ENCODE measurements at regions not wholly inside any gene's neighbourhood (a gene's known extent, or its start where the extent isn't known, plus 50 kb on each side); places are given as distances from the start of the nearest gene placed in this dataset.

DNA sequence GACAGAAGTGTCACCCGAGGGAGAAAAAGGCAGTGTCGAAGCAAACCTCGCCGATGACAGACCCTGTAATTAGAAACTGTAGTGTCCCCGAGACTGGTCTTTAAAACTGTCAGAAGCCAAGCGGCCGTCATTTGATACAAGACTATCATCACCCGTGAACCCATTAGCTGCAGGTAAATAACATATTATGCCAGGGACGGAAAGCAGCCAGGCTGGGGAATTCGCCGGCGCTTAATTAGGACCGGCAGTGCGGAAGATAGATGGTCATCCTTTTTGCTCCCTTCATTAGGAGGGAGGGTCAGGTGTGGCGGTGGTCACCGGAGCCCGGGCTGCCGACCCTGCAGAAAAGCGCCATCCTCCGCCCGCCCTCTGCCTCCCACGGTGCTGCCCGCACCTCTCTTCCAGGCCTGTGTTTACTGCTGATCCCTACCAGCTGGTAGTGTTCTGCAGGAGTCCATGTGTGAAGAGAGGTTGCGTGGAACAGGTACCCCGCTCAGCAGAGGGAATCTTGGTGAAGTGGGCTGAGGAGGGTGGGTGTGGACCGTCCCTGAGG is 109.4 kb upstream of the GSE1 start:
- intact Hi-C loops (cut with DNase I) = no loop called here
- H3K4me3 ChIP-seq = no peak overlapping the region
- no peaks in the 10 kb centered on the region for H3K9me3 ChIP-seq
- H3K36me3 ChIP-seq = no peaks in the 10 kb centered on the region
- no peak overlapping the region for H3K27ac ChIP-seq
- H3K4me1 ChIP-seq = no peaks in the 10 kb centered on the region
- TF ChIP-seq POLR2A (IDR thresholded peaks at IDR 0.05) = no peak
- no peak for DNase-seq (ENCODE audit: extremely low spot score in 2 of 2)
- no peaks in the 10 kb centered on the region for H3K27me3 ChIP-seq

DNA sequence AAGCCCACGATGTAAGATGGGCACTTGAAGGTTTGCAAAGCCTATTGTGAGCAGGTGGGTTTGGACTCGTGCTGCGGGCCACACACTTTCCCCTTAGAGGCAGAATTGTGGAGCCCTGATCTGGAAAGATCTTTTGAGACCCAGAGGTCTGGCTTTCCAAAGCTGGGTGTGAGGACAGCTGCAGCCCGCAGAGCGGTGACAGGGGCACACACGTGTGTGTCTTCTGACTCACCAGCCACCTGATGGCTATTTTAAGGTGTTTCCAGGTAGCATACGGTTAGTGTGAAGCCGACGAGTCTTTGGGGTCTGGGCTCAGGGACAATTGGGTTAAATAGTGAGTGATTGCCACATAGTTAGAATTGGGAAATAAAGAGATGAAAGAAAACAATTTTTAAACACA is 108.9 kb upstream of the GSE1 start:
- Histone ChIP-seq H3K27ac (no peak overlapping the region), H3K36me3 (no peaks in the 10 kb centered on the region), H3K9me3 (no peaks in the 10 kb centered on the region), H3K27me3 (no peaks in the 10 kb centered on the region), H3K4me1 (no peaks in the 10 kb centered on the region), H3K4me3 (no peak overlapping the region)
- TF ChIP-seq POLR2A (IDR thresholded peaks at IDR 0.05) (no peak), POLR2AphosphoS5 (IDR thresholded peaks at IDR 0.05; ENCODE audit: insufficient read depth in 1 of 2, low read depth in 1 of 2) (no peak)
- TF ChIP-seq, protein P1, sequence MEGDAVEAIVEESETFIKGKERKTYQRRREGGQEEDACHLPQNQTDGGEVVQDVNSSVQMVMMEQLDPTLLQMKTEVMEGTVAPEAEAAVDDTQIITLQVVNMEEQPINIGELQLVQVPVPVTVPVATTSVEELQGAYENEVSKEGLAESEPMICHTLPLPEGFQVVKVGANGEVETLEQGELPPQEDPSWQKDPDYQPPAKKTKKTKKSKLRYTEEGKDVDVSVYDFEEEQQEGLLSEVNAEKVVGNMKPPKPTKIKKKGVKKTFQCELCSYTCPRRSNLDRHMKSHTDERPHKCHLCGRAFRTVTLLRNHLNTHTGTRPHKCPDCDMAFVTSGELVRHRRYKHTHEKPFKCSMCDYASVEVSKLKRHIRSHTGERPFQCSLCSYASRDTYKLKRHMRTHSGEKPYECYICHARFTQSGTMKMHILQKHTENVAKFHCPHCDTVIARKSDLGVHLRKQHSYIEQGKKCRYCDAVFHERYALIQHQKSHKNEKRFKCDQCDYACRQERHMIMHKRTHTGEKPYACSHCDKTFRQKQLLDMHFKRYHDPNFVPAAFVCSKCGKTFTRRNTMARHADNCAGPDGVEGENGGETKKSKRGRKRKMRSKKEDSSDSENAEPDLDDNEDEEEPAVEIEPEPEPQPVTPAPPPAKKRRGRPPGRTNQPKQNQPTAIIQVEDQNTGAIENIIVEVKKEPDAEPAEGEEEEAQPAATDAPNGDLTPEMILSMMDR (IDR thresholded peaks at IDR 0.05) = no peak
- intact Hi-C loops (cut with DNase I) = no loop called here
- no peak for DNase-seq (ENCODE audit: extremely low spot score in 2 of 2)

DNA sequence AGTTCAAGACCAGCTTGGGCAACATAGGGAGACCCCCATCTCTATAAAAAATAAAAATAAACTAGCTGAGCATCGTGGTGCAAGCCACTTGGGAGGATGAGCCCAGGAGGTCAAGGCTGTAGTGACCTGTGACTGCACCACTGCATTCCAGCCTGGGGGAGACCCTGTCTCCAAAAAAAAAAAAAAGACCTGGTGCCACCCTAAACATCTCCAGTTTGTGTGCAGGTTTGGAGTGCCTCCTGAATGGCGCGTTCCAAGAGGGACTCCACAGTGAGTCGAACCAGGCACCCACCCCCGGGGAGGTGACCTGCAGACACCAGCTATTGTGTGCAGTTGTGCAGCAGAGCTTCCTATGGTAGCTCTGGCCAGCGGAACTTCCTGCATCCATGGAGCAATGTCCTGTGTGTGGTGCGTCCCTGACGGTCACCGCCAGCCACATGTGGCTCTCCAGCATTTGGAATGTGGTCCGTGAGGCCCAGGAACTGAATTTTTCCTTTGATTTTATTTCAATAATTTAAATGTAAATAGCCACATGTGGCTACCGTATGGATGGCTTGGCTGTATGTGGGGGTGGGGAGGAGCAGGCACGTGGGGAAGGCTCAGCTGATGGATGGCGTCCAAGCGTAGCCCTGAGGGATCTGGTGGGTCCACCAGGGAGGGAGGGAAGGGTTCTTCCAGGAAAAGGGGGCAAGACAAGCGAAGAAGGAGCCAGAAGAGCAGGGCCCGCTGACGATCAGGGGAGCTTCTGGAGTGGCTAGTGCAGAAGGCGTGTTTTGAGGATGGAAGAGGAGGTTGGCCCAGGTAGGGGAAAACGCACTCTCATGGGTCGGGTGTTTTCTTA is 107.1 kb upstream of the GSE1 start:
- Histone ChIP-seq H3K4me1 (no peaks in the 10 kb centered on the region), H3K36me3 (no peaks in the 10 kb centered on the region), H3K4me3 (no peak overlapping the region), H3K9me3 (no peaks in the 10 kb centered on the region), H3K27me3 (no peaks in the 10 kb centered on the region), H3K27ac (no peak overlapping the region)
- TF ChIP-seq POLR2AphosphoS5 (IDR thresholded peaks at IDR 0.05; ENCODE audit: insufficient read depth in 1 of 2, low read depth in 1 of 2) = no peak
- DNase-seq (ENCODE audit: extremely low spot score in 2 of 2) = no peak
- intact Hi-C loops (cut with DNase I) = no loop called here

DNA sequence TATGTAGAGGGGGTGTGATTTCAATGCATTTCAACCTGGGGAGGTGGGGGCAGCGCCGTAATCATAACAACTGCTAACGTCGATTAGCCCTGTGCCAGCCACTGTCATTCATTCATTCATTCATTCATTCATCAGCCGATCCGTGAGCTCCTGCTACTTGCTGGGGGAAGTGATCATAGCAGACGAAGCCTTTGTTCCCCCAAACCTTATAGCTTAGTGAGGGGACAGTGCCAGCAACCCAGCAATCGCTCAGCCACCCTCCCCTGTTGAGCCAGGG is 106.5 kb upstream of the GSE1 start:
- intact Hi-C loops (cut with DNase I) = no loop called here
- Histone ChIP-seq H3K4me1 (no peaks in the 10 kb centered on the region), H3K27me3 (no peaks in the 10 kb centered on the region), H3K9me3 (no peaks in the 10 kb centered on the region), H3K27ac (no peak overlapping the region), H3K36me3 (no peaks in the 10 kb centered on the region), H3K4me3 (no peak overlapping the region)
- TF ChIP-seq, protein P1 (IDR thresholded peaks at IDR 0.05) = no peak
- TF ChIP-seq POLR2A (IDR thresholded peaks at IDR 0.05) = no peak
- no peak for TF ChIP-seq POLR2AphosphoS5 (IDR thresholded peaks at IDR 0.05; ENCODE audit: insufficient read depth in 1 of 2, low read depth in 1 of 2)
- DNase-seq (ENCODE audit: extremely low spot score in 2 of 2) = no peak

DNA sequence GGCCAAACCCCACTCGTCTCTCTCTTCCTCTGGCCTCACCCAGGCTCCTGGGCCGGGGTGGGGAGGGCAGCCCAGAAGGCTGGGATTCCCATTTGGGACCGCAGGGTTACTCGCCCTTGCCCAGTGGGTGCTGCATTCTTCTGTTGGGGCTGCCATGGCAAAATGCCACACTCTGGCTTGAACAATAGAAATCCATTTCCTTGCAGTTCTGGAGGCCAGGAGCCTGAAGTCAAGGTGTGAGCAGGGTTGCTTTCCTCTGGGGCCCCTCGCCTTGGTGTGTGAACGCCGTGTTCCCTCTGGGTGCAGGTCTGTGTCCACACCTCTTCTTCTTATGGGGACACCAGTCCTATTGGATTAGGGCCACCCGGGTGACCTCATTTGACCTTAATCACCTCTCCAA is 105.8 kb upstream of the GSE1 start:
- H3K4me1 ChIP-seq = no peaks in the 10 kb centered on the region
- TF ChIP-seq, protein P1 (IDR thresholded peaks at IDR 0.05) = no peak
- no peak for TF ChIP-seq POLR2AphosphoS5 (IDR thresholded peaks at IDR 0.05; ENCODE audit: insufficient read depth in 1 of 2, low read depth in 1 of 2)
- no peak for TF ChIP-seq POLR2A (IDR thresholded peaks at IDR 0.05)
- no peaks in the 10 kb centered on the region for H3K36me3 ChIP-seq
- intact Hi-C loops (cut with DNase I) = no loop called here
- DNase-seq (ENCODE audit: extremely low spot score in 2 of 2) = no peak
- no peaks in the 10 kb centered on the region for H3K27me3 ChIP-seq
- no peak overlapping the region for H3K4me3 ChIP-seq
- no peak overlapping the region for H3K27ac ChIP-seq
- no peaks in the 10 kb centered on the region for H3K9me3 ChIP-seq

DNA sequence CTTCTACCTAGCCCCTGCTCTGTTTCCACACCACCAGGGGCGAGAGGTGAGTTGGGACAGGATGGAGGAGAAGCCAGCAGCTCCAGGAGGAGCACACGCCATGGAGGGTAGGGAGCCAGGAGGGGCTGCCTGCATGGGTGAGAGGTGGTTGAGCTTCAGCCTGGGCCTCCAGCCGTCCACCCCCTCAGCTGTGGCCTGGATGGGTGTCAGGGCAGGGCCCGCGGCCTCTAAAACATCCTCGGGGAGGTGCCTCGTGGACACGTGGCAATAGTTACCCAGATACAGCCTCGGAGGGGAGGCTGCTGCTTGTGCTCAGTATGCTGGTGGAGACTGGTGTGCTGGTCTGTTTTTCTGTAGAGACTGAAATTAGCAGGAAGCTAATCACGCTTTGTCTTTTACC is 104.7 kb upstream of the GSE1 start:
- Histone ChIP-seq H3K27me3 (no peaks in the 10 kb centered on the region), H3K4me1 (peaks cover 2% of the 10 kb centered on the region), H3K4me3 (no peak overlapping the region), H3K36me3 (no peaks in the 10 kb centered on the region), H3K9me3 (no peaks in the 10 kb centered on the region), H3K27ac (no peak overlapping the region)
- no peak for TF ChIP-seq POLR2AphosphoS5 (IDR thresholded peaks at IDR 0.05; ENCODE audit: insufficient read depth in 1 of 2, low read depth in 1 of 2)
- TF ChIP-seq, protein P1 (IDR thresholded peaks at IDR 0.05) = no peak
- no peak for TF ChIP-seq POLR2A (IDR thresholded peaks at IDR 0.05)
- intact Hi-C loops (cut with DNase I) = no loop called here
- DNase-seq (ENCODE audit: extremely low spot score in 2 of 2) = no peak

Data from vagina (tissue), 2 donors.